H9 (cell line): ENCODE measurements at regions not wholly inside any gene's neighbourhood (a gene's known extent, or its start where the extent isn't known, plus 50 kb on each side); places are given as distances from the start of the nearest gene placed in this dataset.

Source experiments
- DNase-seq: peaks from one replicate; pipeline ENCODE4 v3.0.0-alpha.2; 2017
- H2AFZ ChIP-seq: one replicate; pipeline ENCODE4 v1.6.1; 2013; ENCODE audit warnings: mild to moderate bottlenecking, low read length, control low read depth, moderate library complexity
- H2AK5ac ChIP-seq: 2 replicates; pipeline ENCODE4 v1.6.1; 2013; ENCODE audit warnings: low read length, control low read depth, mixed read lengths; ENCODE audit not compliant: insufficient read length
- H2BK120ac ChIP-seq: one replicate; pipeline ENCODE4 v1.6.1; 2013; ENCODE audit warnings: low read depth, mild to moderate bottlenecking, low read length, control low read depth, inconsistent platforms; ENCODE audit not compliant: poor library complexity, severe bottlenecking
- H2BK12ac ChIP-seq: 2 replicates; pipeline ENCODE4 v1.6.1; 2013; ENCODE audit warnings: low read length, control low read depth, mixed read lengths, low read depth; ENCODE audit not compliant: insufficient read length
- H2BK15ac ChIP-seq: 2 replicates; pipeline ENCODE4 v1.6.1; 2013; ENCODE audit warnings: low read depth, low read length, control low read depth
- H2BK20ac ChIP-seq: one replicate; pipeline ENCODE4 v1.6.1; 2013; ENCODE audit warnings: low read depth, mild to moderate bottlenecking, low read length, control low read depth, inconsistent platforms; ENCODE audit not compliant: poor library complexity, severe bottlenecking
- H2BK5ac ChIP-seq: 2 replicates; pipeline ENCODE4 v1.6.1; 2013; ENCODE audit warnings: low read length, control low read depth, mixed read lengths; ENCODE audit not compliant: insufficient read length
- H3K14ac ChIP-seq: 2 replicates; pipeline ENCODE4 v1.6.1; 2013; ENCODE audit warnings: low read length, control low read depth; ENCODE audit not compliant: insufficient read depth
- H3K18ac ChIP-seq: 2 replicates; pipeline ENCODE4 v1.6.1; 2013; ENCODE audit warnings: low read depth, mild to moderate bottlenecking, mixed read lengths, low read length, control low read depth; ENCODE audit not compliant: insufficient read length
- H3K23ac ChIP-seq: 2 replicates; pipeline ENCODE4 v1.6.1; 2013; ENCODE audit warnings: low read length, control low read depth, mixed read lengths, low read depth; ENCODE audit not compliant: insufficient read length
- H3K23me2 ChIP-seq: 2 replicates; pipeline ENCODE4 v1.6.1; 2013; ENCODE audit warnings: low read depth, mild to moderate bottlenecking, mixed read lengths, low read length, control low read depth; ENCODE audit not compliant: insufficient read length, poor library complexity, severe bottlenecking
- H3K27ac ChIP-seq: 2 replicates; pipeline ENCODE4 v1.5.1; 2013; ENCODE audit warnings: low read length, control low read depth, mixed read lengths, low read depth; ENCODE audit not compliant: insufficient read length
- H3K27me3 ChIP-seq: 2 replicates; pipeline ENCODE4 v1.6.1; 2013; ENCODE audit warnings: low read length, control low read depth, inconsistent platforms; ENCODE audit not compliant: insufficient read depth
- H3K4ac ChIP-seq: 2 replicates; pipeline ENCODE4 v1.6.1; 2013; ENCODE audit warnings: low read depth, mild to moderate bottlenecking, control low read depth, inconsistent platforms, low read length, moderate library complexity
- H3K4me1 ChIP-seq: 2 replicates; pipeline ENCODE4 v1.6.1; 2013; ENCODE audit warnings: low read length, control low read depth, inconsistent platforms; ENCODE audit not compliant: insufficient read depth
- H3K4me2 ChIP-seq: 2 replicates; pipeline ENCODE4 v1.6.1; 2013; ENCODE audit warnings: low read length, control low read depth, mixed read lengths; ENCODE audit not compliant: insufficient read length, insufficient read depth
- H3K56ac ChIP-seq: 2 replicates; pipeline ENCODE4 v1.6.1; 2013; ENCODE audit warnings: low read depth, mild to moderate bottlenecking, mixed read lengths, low read length, control low read depth; ENCODE audit not compliant: insufficient read length
- H3K79me1 ChIP-seq: 2 replicates; pipeline ENCODE4 v1.6.1; 2013; ENCODE audit warnings: low read depth, mild to moderate bottlenecking, moderate library complexity, low read length, control low read depth, inconsistent platforms; ENCODE audit not compliant: insufficient read depth, poor library complexity, severe bottlenecking
- H3K79me2 ChIP-seq: 2 replicates; pipeline ENCODE4 v1.6.1; 2013; ENCODE audit warnings: low read length, control low read depth, inconsistent platforms; ENCODE audit not compliant: insufficient read depth
- H3K9ac ChIP-seq: 2 replicates; pipeline ENCODE4 v1.6.1; 2013; ENCODE audit warnings: low read length, control low read depth, mixed read lengths; ENCODE audit not compliant: insufficient read length; ENCODE audit errors: extremely low read depth
- H3K9me3 ChIP-seq: one replicate; pipeline ENCODE4 v1.6.1; 2013; ENCODE audit warnings: low read depth, low read length, inconsistent platforms; ENCODE audit not compliant: control insufficient read depth
- H3T11ph ChIP-seq: one replicate; pipeline ENCODE4 v1.6.1; 2013; ENCODE audit warnings: mild to moderate bottlenecking, low read length, control low read depth, inconsistent platforms
- H4K20me1 ChIP-seq: one replicate; pipeline ENCODE4 v1.6.1; 2013; ENCODE audit not compliant: control insufficient read depth, insufficient read length, insufficient read depth
- H4K5ac ChIP-seq: 2 replicates; pipeline ENCODE4 v1.6.1; 2013; ENCODE audit warnings: low read depth, mild to moderate bottlenecking, mixed read lengths, low read length, control low read depth; ENCODE audit not compliant: insufficient read length
- H4K8ac ChIP-seq: replicated peaks from 2 replicates; pipeline ENCODE4 v1.6.1; 2013; ENCODE audit warnings: low read length, control low read depth, mixed read lengths, low read depth; ENCODE audit not compliant: insufficient read length
- H4K91ac ChIP-seq: 2 replicates; pipeline ENCODE4 v1.6.1; 2013; ENCODE audit warnings: low read depth, mild to moderate bottlenecking, moderate library complexity, mixed read lengths, low read length, control low read depth; ENCODE audit not compliant: insufficient read length
- H3K27ac Mint-ChIP-seq, 3 experiments: 2 replicates in 2 of 3; 3 replicates in 1 of 3; pipeline ENCODE4 v1.8.0; 2020 to 2021; ENCODE audit warnings: mixed read lengths in 3 of 3, mild to moderate bottlenecking in 1 of 3, moderate library complexity in 1 of 3
- H3K27me3 Mint-ChIP-seq: 2 replicates; pipeline ENCODE4 v1.8.0; 2021; ENCODE audit warnings: low read depth, mild to moderate bottlenecking, moderate library complexity, mixed read lengths
- H3K36me3 Mint-ChIP-seq, 3 experiments: 2 replicates in 2 of 3; 3 replicates in 1 of 3; pipeline ENCODE4 v1.8.0; 2020 to 2021; ENCODE audit warnings: low read depth in 3 of 3, mixed read lengths in 3 of 3; ENCODE audit not compliant: insufficient read depth in 1 of 3
- H3K4me1 Mint-ChIP-seq, 2 experiments: 2 replicates each; pipeline ENCODE4 v1.8.0; 2020; ENCODE audit warnings: mixed read lengths in 2 of 2
- H3K4me3 Mint-ChIP-seq, 2 experiments: 2 replicates in 1 of 2; 3 replicates in 1 of 2; pipeline ENCODE4 v1.8.0; 2020 to 2021; ENCODE audit warnings: mild to moderate bottlenecking in 2 of 2, mixed read lengths in 2 of 2, moderate library complexity in 1 of 2
- H3K9me3 Mint-ChIP-seq, 2 experiments: 2 replicates in 1 of 2; 3 replicates in 1 of 2; pipeline ENCODE4 v1.8.0; 2020; ENCODE audit warnings: mild to moderate bottlenecking in 2 of 2, mixed read lengths in 2 of 2, moderate library complexity in 1 of 2
- CTCF ChIP-seq: fragments of 200-600 bp; sonication (generic); conservative IDR thresholded peaks from 3 replicates; pipeline ENCODE4 v1.8.0; 2021; ENCODE audit warnings: antibody characterized with exemption, mild to moderate bottlenecking
- WGBS: extraction: QIAGEN DNeasy Blood & Tissue Kit; methylation state at CpG from one replicate; pipeline ENCODE4 v1.1.7; 2013; ENCODE audit warnings: missing lambda C conversion rate, low lambda C conversion rate, mixed read lengths; ENCODE audit not compliant: insufficient read length; ENCODE audit errors: extremely low coverage; 5-methylcytosine and 5-hydroxymethylcytosine counted together

GRCh38 chrX:114251575-114251974 lies 332.3 kb upstream of the HTR2C start:
- H4K5ac ChIP-seq: no peak overlapping the region
- no peaks in the 10 kb centered on the region for H3K4me1 ChIP-seq
- H2BK20ac ChIP-seq: no peak overlapping the region
- no CpG with 5 or more reads among the region's 1 CpG for WGBS
- no peak overlapping the region for H4K8ac ChIP-seq
- H2AFZ ChIP-seq: no peak overlapping the region
- no peak overlapping the region for H3K14ac ChIP-seq
- DNase-seq: no peak
- H3K23me2 ChIP-seq: no peaks in the 10 kb centered on the region
- H3K9me3 ChIP-seq: no peaks in the 10 kb centered on the region
- TF ChIP-seq CTCF: no peak
- H4K91ac ChIP-seq: no peak overlapping the region
- H3K56ac ChIP-seq: no peak overlapping the region
- H3K27ac Mint-ChIP-seq: no peak overlapping the region
- no peaks in the 10 kb centered on the region for H3K36me3 Mint-ChIP-seq
- no peak overlapping the region for H3K4ac ChIP-seq
- no peak overlapping the region for H3K9ac ChIP-seq
- no peak overlapping the region for H2BK5ac ChIP-seq
- H2BK12ac ChIP-seq: no peak overlapping the region
- no peaks in the 10 kb centered on the region for H4K20me1 ChIP-seq
- no peak overlapping the region for H3K4me3 Mint-ChIP-seq
- H3K27ac ChIP-seq: no peak overlapping the region
- H3K4me2 ChIP-seq: no peak overlapping the region
- no peaks in the 10 kb centered on the region for H3K79me1 ChIP-seq
- no peaks in the 10 kb centered on the region for H3K27me3 Mint-ChIP-seq
- H3K79me2 ChIP-seq: no peaks in the 10 kb centered on the region
- no peak overlapping the region for H3K23ac ChIP-seq
- H3K18ac ChIP-seq: no peak overlapping the region
- no peaks in the 10 kb centered on the region for H3K9me3 Mint-ChIP-seq
- H3T11ph ChIP-seq: no peak overlapping the region
- no peaks in the 10 kb centered on the region for H3K27me3 ChIP-seq
- H3K4me1 Mint-ChIP-seq: peaks cover 0 to 2% of the 10 kb centered on the region in 2 experiments; a peak in 2 of 4 replicates
- H2BK120ac ChIP-seq: no peak overlapping the region
- no peak overlapping the region for H2AK5ac ChIP-seq
- H2BK15ac ChIP-seq: no peak overlapping the region
